ENCODE measurements at regions not wholly inside any gene's neighbourhood (a gene's known extent, or its start where the extent isn't known, plus 50 kb on each side); places are given as distances from the start of the nearest gene placed in this dataset.
"Not testable (repeated sequence)": the region's sequence is repeated elsewhere in the genome, so short reads cannot be mapped to it uniquely, and the experiment has no call there.

- Mint-ChIP-seq H3K36me3 (ENCODE audit: low read depth) (no peaks in the 10 kb centered on the region), H3K27me3 (peaks cover 25% of the 10 kb centered on the region), H3K4me1 (peaks cover 4% of the 10 kb centered on the region), H3K27ac (no peak overlapping the region), H3K9me3 (no peaks in the 10 kb centered on the region), H3K4me3 (no peak overlapping the region)
- no peak for DNase-seq
- ChIA-PET CTCF (interaction anchor here (0.7 to 1.8 kb wide), 2 partner anchors 9 to 95 kb away, joined by 3 to 5 read pairs; no protein-coding TSS in a partner anchor), POLR2A (no interaction called here)
These were observed 79.8 kb upstream of the TOP3B start for GRCh38 chr22:22062306-22062793.

DNA sequence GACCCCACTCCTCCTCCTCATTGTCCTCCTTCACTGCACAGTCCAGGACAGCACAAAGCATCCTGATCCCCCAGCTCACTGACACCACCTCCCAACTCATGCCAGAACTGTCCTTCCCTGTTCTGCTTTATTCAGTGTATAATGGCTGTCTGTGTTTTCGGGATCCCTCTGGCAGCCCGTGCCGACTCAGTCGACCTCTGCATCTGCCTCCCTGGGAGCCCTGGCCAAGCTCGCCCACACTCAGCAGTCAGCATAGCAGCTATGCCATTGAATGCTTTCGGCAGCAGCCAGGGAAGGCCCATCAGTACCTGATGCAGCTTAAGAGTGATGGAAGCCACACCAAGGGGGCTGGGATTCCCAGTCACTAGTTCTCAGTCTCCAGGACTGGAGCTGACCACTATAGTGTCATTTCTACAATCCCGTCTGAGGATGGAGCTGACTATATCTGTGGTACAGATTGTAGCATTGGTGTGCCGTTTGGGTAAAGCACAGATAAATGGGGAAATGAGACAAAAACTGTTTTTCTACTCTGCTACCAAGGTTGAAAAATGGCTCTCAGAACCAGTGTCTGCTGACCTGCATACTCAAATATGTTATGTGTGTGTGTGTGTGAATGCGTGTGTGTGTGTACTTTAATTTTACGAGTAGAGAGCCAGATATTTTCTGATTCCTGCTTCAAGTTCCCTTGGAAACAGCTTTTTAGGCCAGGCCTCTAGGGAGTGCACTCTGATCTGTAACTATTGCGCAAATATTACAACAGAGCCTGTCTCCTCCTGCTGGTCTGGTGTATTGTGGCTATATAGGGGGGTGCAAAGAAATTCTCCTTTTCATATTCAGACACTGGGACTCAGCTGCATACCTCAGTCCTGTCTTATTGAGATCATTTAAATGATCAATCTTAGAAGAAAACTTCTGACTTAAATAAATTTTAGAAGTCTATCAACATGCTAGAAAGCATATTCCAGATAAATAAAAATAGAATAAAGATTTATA lies 78.8 kb upstream of the TOP3B start:
- CTCF ChIA-PET = interaction anchor here (0.6 to 1.8 kb wide), 7 partner anchors 10 to 661 kb away, joined by 3 to 9 read pairs (median 4); no protein-coding TSS in a partner anchor
- H3K4me3 Mint-ChIP-seq = no peak overlapping the region
- no peaks in the 10 kb centered on the region for H3K36me3 Mint-ChIP-seq (ENCODE audit: low read depth)
- peaks cover 4% of the 10 kb centered on the region for H3K4me1 Mint-ChIP-seq
- POLR2A ChIA-PET = no interaction called here
- DNase-seq = no peak
- no peaks in the 10 kb centered on the region for H3K9me3 Mint-ChIP-seq
- peaks cover 27% of the 10 kb centered on the region for H3K27me3 Mint-ChIP-seq
- H3K27ac Mint-ChIP-seq = no peak overlapping the region

GRCh38 chr22:22060200-22061084 lies 77.9 kb upstream of the TOP3B start:
- POLR2A ChIA-PET = no interaction called here

GRCh38 chr22:22059291-22060002 lies 76.9 kb upstream of the TOP3B start:
- H3K27me3 Mint-ChIP-seq = peaks cover 38% of the 10 kb centered on the region

More at GRCh38 chr22:22060200-22061084, 77.9 kb upstream of the TOP3B start:
- H3K9me3 Mint-ChIP-seq = no peaks in the 10 kb centered on the region
- H3K27me3 Mint-ChIP-seq = peaks cover 34% of the 10 kb centered on the region
- CTCF ChIA-PET = interaction anchor here (0.8 to 1.8 kb wide), 6 partner anchors 11 to 175 kb away, joined by 3 to 9 read pairs (median 4); no protein-coding TSS in a partner anchor
- H3K27ac Mint-ChIP-seq = no peak overlapping the region
- peak; percentile 69 for DNase-seq
- no peak overlapping the region for H3K4me3 Mint-ChIP-seq
- H3K4me1 Mint-ChIP-seq = peaks cover 4% of the 10 kb centered on the region
- no peaks in the 10 kb centered on the region for H3K36me3 Mint-ChIP-seq (ENCODE audit: low read depth)

GRCh38 chr22:22058633-22059290 lies 76.2 kb upstream of the TOP3B start:
- ChIA-PET POLR2A (no interaction called here), CTCF (interaction anchor here (1.3 kb wide), 1 partner anchor 52 kb away, joined by 3 read pairs; no protein-coding TSS in a partner anchor)
- H3K27ac Mint-ChIP-seq = no peak overlapping the region
- no peaks in the 10 kb centered on the region for H3K36me3 Mint-ChIP-seq (ENCODE audit: low read depth)
- H3K4me1 Mint-ChIP-seq = peaks cover 4% of the 10 kb centered on the region
- no peaks in the 10 kb centered on the region for H3K9me3 Mint-ChIP-seq
- DNase-seq = no peak
- peaks cover 44% of the 10 kb centered on the region for H3K27me3 Mint-ChIP-seq
- H3K4me3 Mint-ChIP-seq = no peak overlapping the region

More at GRCh38 chr22:22059291-22060002, 76.9 kb upstream of the TOP3B start:
- Mint-ChIP-seq H3K36me3 (ENCODE audit: low read depth) (no peaks in the 10 kb centered on the region), H3K9me3 (no peaks in the 10 kb centered on the region), H3K27ac (no peak overlapping the region), H3K4me1 (peaks cover 4% of the 10 kb centered on the region), H3K4me3 (no peak overlapping the region)
- POLR2A ChIA-PET = no interaction called here
- CTCF ChIA-PET = interaction anchor here (1.3 to 1.5 kb wide), 2 partner anchors 51 to 176 kb away, joined by 3 read pairs; no protein-coding TSS in a partner anchor
- DNase-seq = no peak

DNA sequence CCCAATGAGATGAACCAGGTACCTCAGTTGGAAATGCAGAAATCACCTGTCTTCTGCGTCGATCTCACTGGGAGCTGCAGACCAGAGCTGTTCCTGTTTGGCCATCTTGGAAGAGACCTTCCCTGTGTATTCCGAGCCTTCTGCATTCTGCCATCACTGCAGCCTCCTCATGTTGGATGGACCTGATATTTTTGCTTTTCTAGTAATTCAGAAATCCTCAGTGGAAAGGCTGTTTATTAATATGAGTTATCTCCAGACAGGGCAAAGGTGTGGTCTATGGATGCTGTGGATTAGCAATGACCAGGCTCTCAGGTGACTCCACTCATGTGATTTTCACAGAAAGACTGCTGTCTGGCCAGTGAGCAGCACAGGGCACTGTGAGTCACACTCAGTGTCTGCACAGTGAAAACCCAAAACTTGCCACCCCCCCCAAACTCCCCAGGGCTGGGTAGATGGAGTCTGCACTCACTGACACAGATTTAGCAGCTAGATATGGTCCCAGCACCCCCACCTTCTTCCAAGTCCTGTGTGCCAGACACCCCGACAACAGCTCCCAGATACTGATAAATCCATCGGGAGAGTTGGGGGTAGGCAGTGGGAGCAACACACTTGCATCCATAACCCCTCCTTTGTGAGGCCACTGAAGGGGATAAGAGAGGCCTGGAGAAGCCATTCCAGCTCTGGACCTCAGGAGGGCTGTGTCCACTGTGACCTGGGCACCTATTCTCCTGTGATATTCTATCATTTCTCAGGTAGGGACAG lies 75.2 kb upstream of the TOP3B start:
- Mint-ChIP-seq H3K27me3 (peaks cover 53% of the 10 kb centered on the region), H3K4me3 (no peak overlapping the region), H3K27ac (no peak overlapping the region), H3K36me3 (ENCODE audit: low read depth) (no peaks in the 10 kb centered on the region), H3K9me3 (no peaks in the 10 kb centered on the region), H3K4me1 (peaks cover under 1% of the 10 kb centered on the region)
- CTCF ChIA-PET = interaction anchor here (1.3 kb wide), 1 partner anchor 53 kb away, joined by 3 read pairs; no protein-coding TSS in a partner anchor
- no peak for DNase-seq
- POLR2A ChIA-PET = no interaction called here

DNA sequence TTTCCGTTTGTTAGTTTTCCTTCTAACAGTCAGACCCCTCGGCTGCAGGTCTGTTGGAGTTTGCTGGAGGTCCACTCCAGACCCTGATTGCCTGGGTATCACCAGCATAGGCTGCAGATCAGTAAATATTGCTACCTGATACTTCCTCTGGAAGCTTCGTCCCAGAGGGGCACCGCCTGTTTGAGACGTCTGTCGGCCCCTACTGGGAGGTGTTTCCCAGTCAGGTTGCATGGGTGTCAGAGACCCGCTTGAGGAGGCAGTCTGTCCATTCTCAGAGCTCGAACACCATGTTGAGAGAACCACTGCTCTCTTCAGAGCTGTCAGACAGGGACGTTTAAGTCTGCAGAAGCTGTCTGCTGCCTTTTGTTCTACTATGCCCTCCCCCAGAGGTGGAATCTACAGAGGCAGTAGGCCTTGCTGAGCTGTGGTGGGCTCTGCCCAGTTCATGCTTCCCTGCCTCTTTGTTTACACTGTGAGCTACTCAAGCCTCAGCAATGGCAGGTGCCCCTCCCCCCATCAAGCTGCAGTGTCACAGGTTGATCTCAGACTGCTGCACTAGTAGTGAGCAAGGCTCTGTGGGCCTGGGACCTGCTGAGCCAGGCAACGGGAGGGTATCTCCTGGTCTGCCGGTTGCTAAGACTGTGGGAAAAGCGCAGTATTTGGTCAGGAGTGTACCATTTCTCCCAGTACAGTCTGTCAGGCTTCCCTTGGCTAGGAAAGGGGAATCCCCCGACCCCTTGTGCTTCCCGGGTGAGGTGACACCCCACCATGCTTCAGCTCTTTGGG lies 74.4 kb upstream of the TOP3B start:
- H3K4me1 Mint-ChIP-seq; CTCF ChIA-PET; H3K9me3 Mint-ChIP-seq; H3K27ac Mint-ChIP-seq; H3K4me3 Mint-ChIP-seq; POLR2A ChIA-PET; DNase-seq; H3K36me3 Mint-ChIP-seq (ENCODE audit: low read depth): not testable (repeated sequence)
- peaks cover 59% of the 10 kb centered on the region for H3K27me3 Mint-ChIP-seq

GRCh38 chr22:22052548-22053139 lies 70.1 kb upstream of the TOP3B start:
- H3K9me3 Mint-ChIP-seq; CTCF ChIA-PET; H3K27ac Mint-ChIP-seq; H3K4me1 Mint-ChIP-seq; H3K4me3 Mint-ChIP-seq; H3K36me3 Mint-ChIP-seq (ENCODE audit: low read depth); POLR2A ChIA-PET; DNase-seq: not testable (repeated sequence)
- peaks cover 63% of the 10 kb centered on the region for H3K27me3 Mint-ChIP-seq

GRCh38 chr22:22051032-22051431 lies 68.4 kb upstream of the TOP3B start:
- CTCF ChIA-PET; H3K9me3 Mint-ChIP-seq; POLR2A ChIA-PET; DNase-seq; H3K36me3 Mint-ChIP-seq (ENCODE audit: low read depth); H3K4me1 Mint-ChIP-seq; H3K4me3 Mint-ChIP-seq; H3K27ac Mint-ChIP-seq: not testable (repeated sequence)
- H3K27me3 Mint-ChIP-seq = peaks cover 69% of the 10 kb centered on the region

DNA sequence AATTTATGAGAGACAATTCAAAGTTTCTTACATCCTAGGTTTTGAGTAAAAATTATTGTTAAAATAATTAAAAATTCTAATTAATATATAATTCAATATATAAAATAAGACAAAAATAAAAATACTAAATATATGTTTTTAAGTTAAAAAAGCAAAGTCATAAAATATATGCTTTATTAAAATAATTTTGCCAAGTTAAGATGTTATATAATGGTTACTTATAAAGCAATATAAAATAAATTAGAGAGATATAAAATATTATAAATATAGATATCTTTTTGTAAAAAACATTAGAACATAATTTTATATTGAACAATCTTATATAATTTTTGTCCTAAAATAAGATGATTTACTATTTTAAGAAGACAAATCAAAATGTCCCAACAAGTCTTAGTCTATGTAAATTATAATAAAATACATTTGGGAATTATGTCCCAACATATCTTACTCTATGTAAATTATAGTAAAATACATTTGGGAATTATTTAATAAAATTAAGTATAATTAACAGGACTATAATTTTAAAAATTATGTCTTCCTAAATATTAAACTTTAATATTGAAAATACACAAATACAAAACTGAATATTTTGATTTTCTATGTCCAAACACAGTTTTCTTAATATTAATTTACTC lies 67.7 kb upstream of the TOP3B start:
- Mint-ChIP-seq H3K4me3 (no peak overlapping the region), H3K36me3 (ENCODE audit: low read depth) (no peaks in the 10 kb centered on the region), H3K27ac (no peak overlapping the region), H3K9me3 (no peaks in the 10 kb centered on the region), H3K27me3 (peaks cover 65% of the 10 kb centered on the region), H3K4me1 (no peaks in the 10 kb centered on the region)
- POLR2A ChIA-PET = no interaction called here
- CTCF ChIA-PET = no interaction called here
- no peak for DNase-seq
